Fibroblast of upper back skin (primary cell): ENCODE measurements at regions not wholly inside any gene's neighbourhood (a gene's known extent, or its start where the extent isn't known, plus 50 kb on each side); places are given as distances from the start of the nearest gene placed in this dataset.

Experiments used
- DNase-seq: peaks from one replicate; pipeline ENCODE4 v3.0.0-alpha.2; 2013

GRCh38 chr13:108439556-108439955 is 170.0 kb downstream of the TNFSF13B start:
- DNase-seq, result no peak

GRCh38 chr13:108444448-108444847 is 174.9 kb downstream of the TNFSF13B start:
- no peak for DNase-seq

DNA sequence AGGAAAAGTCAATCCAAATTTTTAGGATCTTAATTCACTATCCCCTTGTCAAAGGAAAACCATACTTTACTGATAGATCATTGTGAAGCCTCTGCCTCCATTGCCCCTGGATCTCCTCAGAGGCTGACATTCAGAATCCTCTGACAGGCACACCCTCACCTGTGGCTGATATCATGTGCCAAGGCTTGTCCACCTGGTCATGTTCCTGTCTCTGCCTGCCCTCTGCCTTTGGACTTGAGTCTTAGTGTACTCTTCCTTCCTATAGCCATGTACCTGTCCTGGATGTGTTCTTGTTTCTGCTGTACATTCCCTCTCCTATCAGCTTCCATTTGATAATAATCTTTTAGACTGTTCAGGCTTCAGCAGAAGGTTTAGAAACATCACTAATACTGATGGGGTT is 179.4 kb downstream of the TNFSF13B start:
- DNase-seq, result no peak

GRCh38 chr13:108451121-108451520 is 178.3 kb upstream of the MYO16 start:
- no peak for DNase-seq

DNA sequence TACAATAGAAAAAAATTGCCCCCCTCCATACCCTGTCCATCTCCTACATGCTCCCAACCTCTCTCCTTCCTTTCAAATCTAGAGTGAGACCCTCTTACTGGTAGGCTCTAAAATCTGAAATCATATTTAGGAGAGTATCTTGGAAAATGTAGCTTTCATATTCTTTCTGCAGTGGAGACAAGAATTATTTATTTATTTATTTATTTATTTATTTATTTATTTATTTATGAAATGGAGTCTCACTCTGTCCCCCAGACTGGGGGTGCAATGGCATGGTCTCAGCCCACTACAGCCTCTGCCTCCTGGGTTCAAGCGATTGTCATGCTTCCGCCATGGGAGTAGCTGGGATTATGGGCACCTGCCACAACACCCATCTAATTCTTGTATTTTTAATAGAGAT is 174.1 kb upstream of the MYO16 start:
- DNase-seq, result no peak

DNA sequence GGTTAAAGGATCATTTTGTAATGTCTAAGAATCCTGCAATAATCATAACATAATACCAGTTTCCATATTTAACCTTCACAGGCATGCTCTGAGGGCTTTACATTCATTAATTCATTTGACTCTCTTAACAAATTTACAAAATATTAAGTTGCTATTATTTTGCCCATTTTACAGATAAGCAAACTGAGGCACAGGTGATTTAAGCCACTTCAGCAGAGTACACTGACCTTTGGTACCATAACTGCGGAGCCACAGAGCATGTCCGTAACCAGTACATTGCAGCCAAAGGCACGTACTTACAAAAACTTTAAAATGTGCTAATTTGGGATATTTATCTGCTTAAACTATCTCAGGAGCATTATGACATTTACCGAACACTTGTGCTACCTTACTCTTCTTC is 169.4 kb upstream of the MYO16 start:
- no peak for DNase-seq

DNA sequence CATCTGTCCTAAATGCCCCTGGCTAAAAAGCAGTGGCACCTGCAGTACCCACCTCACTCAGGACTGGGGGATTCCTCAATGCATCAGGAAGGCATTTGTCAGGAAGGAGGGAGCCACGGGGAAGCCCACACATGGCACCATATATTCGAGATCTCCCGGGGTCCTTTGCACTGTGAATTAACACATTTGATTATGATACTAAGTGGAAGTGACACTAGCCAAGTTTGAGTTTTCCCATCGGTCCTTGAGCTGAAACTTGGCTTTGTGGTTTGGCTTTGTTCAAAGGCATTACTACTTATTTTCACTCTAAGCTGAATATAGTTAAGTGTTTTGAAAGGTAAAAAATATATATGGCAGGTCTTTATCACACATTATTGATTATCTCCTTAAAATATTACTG is 168.7 kb upstream of the MYO16 start:
- DNase-seq, result no peak

- DNase-seq, result peak; percentile 82
Measured at GRCh38 chr13:108463340-108463739, 166.1 kb upstream of the MYO16 start.

DNA sequence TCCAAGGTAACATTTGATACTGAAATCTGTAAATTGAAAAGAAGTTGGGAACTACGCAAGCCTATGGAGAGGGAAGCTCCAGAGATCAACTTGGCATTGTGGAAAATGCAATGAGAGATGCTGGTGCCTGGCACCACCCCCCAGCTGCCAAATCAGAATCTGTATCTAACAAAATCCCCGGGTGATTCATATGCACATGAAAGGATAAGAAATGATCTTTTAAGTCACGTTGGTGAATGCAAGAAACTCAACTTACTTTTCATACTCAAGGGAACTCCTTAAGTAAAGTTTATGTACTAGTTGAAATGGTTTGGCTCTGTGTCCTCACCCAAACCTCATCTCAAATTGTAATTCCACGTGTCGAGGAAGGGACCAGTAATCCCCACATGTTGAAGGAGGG is 158.5 kb upstream of the MYO16 start:
- no peak for DNase-seq

DNA sequence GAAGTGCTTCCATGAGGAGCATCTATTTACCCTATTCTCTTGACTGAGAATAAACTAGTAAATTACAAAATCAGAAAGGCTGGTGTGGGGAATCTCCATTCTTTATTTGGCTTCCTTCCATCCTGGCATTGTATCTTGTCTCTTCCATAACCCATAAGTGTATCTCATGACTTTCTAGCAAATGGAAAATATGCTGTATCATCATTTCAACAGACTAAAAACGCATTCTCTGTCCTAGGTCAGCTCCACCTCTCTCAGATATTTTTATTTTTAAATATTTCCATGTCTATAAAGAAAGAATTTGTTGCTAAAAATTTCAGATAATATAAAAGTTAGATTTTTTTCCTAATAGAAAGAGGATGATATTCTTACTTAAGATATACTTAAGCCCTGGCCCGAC is 154.2 kb upstream of the MYO16 start:
- DNase-seq, result no peak

DNA sequence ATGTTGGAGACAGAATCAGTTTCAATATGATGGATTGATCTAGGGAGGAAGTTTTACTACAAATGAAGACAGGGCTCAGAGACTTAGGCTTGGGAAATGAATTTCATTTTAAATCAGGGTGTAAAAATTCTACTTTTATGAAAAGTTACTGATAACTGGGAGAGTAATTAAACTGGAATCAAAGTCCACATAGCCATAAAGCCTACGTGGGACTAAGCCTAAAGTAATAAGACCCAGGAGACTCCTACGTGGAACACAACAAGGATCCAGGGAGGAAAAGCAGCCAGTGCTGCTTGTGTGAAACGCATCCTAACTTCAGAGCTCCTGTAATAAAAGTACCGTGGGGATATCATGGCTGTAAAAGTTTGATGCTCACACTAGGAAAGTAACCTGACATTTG is 152.0 kb upstream of the MYO16 start:
- no peak for DNase-seq

- DNase-seq, result no peak
Measured at GRCh38 chr13:108478179-108478578, 151.2 kb upstream of the MYO16 start.

- no peak for DNase-seq
Measured at GRCh38 chr13:108483981-108484380, 145.4 kb upstream of the MYO16 start.

DNA sequence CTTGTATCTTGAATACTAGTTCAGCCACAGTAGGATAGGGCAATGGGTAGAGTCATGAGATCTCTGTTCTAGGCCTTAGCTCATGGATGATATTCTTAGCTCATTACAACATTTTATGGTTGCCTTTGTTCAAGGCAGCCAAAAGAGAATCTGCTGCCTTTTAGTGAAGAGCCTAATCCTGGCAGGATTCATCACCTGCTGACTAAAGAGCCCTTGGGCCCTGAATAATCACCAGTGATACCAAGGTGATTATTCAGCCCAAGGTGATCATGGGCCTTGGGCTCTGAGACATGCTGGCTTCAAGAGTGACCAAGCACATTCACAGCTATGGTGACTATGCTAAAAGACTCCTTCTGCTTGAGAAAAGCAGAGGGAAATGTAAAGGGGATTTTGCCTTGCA is 143.3 kb upstream of the MYO16 start:
- no peak for DNase-seq

GRCh38 chr13:108494991-108495645 is 134.3 kb upstream of the MYO16 start:
- no peak for DNase-seq

GRCh38 chr13:108495646-108496361 is 133.6 kb upstream of the MYO16 start:
- DNase-seq, result no peak

- DNase-seq, result no peak
Measured at GRCh38 chr13:108496362-108497210, 132.8 kb upstream of the MYO16 start.

GRCh38 chr13:108500711-108501110 is 128.7 kb upstream of the MYO16 start:
- no peak for DNase-seq

GRCh38 chr13:108508263-108508662 is 121.1 kb upstream of the MYO16 start:
- peak; percentile 1 for DNase-seq

DNA sequence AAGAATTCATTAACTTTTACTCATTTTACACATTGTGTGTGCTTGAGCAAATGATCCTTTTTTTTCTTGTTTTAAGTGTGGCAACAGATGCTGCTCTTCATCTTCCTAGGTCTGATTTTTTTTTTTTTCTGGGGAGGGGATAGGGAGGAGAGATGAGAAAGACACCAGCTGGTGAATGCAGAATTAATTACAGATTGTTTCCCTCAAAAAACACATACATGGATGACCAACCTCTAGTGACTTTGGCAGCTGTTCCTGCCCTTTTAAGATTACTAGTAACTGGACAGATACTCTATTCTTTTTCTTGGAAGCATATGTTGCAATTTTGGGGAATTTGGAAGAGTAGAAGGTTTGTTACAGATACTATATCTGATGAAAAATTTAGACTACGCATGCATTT is 103.6 kb upstream of the MYO16 start:
- DNase-seq, result no peak

DNA sequence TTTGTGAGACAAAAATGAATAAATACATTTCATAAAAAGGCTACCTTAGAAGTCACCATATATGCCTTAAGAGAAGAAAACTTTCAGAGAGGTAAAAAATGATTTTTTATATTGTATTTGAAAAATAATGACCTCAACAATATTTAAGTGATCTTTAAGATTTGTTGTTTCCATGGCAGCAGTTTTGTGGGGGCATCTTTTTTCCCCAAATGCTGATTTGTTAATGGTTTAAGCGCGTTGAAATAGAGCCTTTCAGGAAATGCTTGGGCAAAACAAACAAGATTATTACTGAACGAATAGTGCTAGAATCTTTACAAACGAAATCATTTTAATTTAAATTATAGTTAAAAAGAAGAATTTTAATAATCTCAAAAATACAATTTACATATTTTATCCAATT is 103.1 kb upstream of the MYO16 start:
- no peak for DNase-seq

- no peak for DNase-seq
Measured at GRCh38 chr13:108527844-108528243, 101.6 kb upstream of the MYO16 start.

DNA sequence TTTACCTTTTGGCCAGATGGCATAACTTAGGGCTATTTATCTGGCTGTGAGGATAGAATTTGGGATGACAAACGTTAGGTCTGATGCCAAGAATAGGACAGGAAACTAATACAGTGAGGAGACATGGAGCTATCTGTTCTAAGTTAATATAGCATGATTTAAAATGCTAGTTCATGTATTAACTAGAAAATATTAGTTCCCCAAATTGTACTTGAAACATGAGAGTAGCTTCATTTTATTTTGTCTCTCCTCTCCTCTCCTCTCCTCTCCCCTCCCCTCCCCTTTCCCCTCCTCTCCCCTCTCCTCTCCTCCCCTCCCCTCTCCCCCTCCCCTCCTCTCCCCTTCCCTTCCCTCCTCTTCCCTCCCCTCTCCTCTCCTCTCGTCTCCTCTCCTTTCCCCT is 101.1 kb upstream of the MYO16 start:
- DNase-seq, result no peak

GRCh38 chr13:108533842-108534241 is 95.6 kb upstream of the MYO16 start:
- DNase-seq, result no peak
